ENCODE measurements at regions not wholly inside any gene's neighbourhood (a gene's known extent, or its start where the extent isn't known, plus 50 kb on each side); places are given as distances from the start of the nearest gene placed in this dataset.

GRCh38 chr5:125612776-125613175, 810.4 kb upstream of the GRAMD2B start:
- no peak for TF ChIP-seq CTCF (IDR thresholded peaks at IDR 0.05)
- TF ChIP-seq EZH2phosphoT487 (IDR thresholded peaks at IDR 0.05) = no peak
- no peak for TF ChIP-seq EZH2 (IDR thresholded peaks at IDR 0.05)
